ENCODE measurements at regions not wholly inside any gene's neighbourhood (a gene's known extent, or its start where the extent isn't known, plus 50 kb on each side); places are given as distances from the start of the nearest gene placed in this dataset.
"Not testable (repeated sequence)": the region's sequence is repeated elsewhere in the genome, so short reads cannot be mapped to it uniquely, and the experiment has no call there.

- no peak for FAIRE-seq
These were observed 577.5 kb downstream of the DIPK2A start for GRCh38 chr3:144549166-144549565.

- FAIRE-seq, result no peak
These were observed 580.9 kb downstream of the DIPK2A start for GRCh38 chr3:144552346-144553057.

DNA sequence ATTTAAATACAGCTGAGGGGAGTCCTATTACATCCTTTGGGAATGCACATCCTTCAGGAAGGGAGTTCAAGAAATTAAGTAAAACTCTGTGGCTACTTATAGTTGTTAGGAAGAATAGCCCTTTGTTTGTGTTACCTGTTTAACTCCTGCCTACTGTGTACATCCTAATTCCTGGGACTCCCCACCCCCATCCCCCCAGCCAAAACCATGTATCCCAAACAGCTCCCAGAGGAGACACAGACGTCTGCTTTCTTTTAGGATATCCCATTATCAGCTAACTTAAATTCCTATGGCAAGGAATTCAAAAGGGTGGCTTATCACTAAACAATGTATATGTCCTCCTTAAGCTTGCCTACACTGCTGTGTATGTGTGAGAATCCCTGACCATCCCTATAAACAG is 581.7 kb downstream of the DIPK2A start:
- FAIRE-seq, result no peak

- no peak for FAIRE-seq
These were observed 583.3 kb downstream of the DIPK2A start for GRCh38 chr3:144554889-144555288.

- FAIRE-seq, result no peak
These were observed 584.8 kb downstream of the DIPK2A start for GRCh38 chr3:144556392-144556791.

GRCh38 chr3:144557515-144557914 is 585.9 kb downstream of the DIPK2A start:
- no peak for FAIRE-seq

DNA sequence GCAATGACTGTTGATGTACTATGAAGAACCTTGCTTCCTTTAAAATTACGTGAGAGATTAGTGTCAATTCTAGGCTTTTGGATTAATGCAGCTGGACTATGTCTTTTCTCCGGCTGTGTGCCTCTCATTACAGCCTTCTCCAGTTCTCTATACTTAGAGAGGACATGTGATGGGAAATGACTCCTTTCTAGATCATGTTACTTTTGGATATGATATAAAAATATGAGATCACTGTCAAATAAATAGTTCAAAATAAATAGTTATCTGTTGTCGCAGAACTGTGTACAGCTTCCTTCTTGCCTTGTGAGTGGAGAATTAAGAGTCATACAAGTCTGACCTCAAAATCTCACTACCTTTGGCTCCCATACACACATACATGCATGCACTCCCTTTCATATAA is 592.4 kb downstream of the DIPK2A start:
- FAIRE-seq, result no peak

DNA sequence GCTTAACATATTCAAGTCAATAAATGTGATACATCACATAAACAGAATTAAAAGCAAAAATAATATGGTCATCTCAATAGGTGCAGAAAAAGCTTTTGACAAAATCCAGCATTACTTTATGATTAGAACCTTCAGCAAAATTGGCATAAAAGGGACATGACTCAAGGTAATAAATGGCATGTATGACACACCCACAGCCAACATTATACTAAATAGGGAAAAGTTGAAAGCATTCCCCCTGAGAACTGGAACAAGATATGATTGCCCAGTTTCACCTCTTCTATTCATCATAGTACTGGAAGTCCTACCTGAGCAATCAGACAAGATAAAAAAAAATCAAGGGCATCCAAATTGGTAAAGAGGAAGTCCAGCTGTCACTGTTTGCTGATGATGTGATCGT is 594.7 kb downstream of the DIPK2A start:
- FAIRE-seq, result no peak

GRCh38 chr3:144569651-144570050 is 598.0 kb downstream of the DIPK2A start:
- no peak for FAIRE-seq

- FAIRE-seq, result no peak
These were observed 612.2 kb downstream of the DIPK2A start for GRCh38 chr3:144583871-144584270.

GRCh38 chr3:144585408-144585807 is 613.8 kb downstream of the DIPK2A start:
- FAIRE-seq, result no peak

- no peak for FAIRE-seq
These were observed 614.3 kb downstream of the DIPK2A start for GRCh38 chr3:144585953-144586352.

- no peak for FAIRE-seq
These were observed 614.8 kb downstream of the DIPK2A start for GRCh38 chr3:144586382-144586781.

DNA sequence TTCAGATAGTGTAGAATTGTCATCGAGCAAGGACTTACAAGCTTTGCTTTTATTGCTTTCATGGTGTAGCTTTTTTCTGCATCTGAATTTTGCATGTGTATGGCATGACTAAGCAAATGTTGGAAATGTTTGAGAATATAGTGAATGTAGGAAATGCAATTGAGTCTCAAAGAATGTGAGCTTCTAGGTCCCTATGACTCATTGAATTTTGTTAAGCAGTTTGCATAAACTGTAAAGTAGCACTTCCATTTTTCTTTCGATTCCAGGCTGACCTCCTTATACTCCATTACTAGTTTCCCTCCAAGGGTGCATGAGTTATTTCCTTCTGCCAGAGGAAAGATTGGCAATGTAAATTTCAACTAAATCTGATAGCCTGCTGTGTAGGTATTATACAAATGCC is 619.2 kb downstream of the DIPK2A start:
- no peak for FAIRE-seq

GRCh38 chr3:144593881-144594280 is 622.3 kb downstream of the DIPK2A start:
- no peak for FAIRE-seq

- not testable (repeated sequence) for FAIRE-seq
These were observed 648.6 kb downstream of the DIPK2A start for GRCh38 chr3:144620236-144620635.

DNA sequence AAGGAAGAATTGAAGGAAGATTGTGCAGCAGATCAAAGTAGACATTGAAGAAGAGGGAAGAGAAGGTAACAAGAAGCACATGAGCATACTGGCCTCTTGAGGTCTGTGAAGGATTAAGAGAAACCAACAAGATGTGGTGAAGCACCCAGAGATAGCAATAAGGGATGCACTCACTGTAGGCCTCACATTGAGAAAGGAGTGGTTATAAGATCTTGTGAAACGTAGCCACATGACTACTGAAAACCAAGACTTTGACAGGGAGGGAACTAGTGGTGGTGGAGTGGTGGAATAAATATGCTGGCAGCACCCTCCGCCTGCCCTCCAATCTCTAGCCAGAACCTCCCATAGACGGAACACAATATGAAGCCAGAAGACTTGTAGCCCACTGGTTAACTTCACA is 651.2 kb downstream of the DIPK2A start:
- no peak for FAIRE-seq

GRCh38 chr3:144624656-144625055 is 653.0 kb downstream of the DIPK2A start:
- FAIRE-seq, result no peak

DNA sequence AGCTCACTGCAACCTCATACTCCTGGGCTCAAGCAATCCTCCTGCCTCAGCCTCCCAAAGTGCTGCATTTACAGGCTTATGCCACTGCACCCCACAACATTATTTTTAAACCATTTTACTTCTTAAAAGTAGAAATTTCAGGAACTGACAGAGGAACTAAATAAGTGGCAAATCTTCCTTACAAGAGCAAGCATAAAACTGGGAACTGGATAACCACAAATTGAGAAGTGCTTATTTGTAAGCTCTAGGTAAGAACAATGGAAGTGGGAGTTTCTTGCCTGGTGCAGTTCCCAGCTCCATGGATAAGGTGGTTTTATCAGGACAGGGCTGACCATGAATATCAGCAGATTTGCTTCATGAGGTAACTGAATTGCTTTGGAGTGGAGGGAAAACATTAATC is 655.2 kb downstream of the DIPK2A start:
- FAIRE-seq, result no peak

- no peak for FAIRE-seq
These were observed 657.8 kb downstream of the DIPK2A start for GRCh38 chr3:144629381-144629780.

DNA sequence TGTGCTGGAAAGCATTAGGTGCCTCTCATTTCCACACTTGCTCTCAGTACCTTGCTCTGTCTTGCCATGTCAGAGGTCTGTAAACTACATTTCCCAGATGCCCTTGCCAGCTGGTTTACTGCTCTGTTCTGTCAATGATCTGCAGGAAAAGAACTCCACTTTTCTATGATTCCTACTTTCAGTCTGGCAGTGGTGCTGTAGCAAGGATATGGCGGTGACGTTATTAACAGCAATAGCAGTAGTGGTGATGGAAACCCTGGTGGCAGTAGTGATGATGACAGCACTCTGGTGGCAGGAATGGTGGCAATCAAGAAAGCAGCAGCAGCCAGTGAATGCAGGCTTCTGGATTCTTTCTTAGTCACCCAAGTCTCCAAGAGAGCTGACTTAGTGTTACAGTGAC is 665.2 kb downstream of the DIPK2A start:
- no peak for FAIRE-seq

GRCh38 chr3:144638009-144638408 is 666.4 kb downstream of the DIPK2A start:
- no peak for FAIRE-seq

DNA sequence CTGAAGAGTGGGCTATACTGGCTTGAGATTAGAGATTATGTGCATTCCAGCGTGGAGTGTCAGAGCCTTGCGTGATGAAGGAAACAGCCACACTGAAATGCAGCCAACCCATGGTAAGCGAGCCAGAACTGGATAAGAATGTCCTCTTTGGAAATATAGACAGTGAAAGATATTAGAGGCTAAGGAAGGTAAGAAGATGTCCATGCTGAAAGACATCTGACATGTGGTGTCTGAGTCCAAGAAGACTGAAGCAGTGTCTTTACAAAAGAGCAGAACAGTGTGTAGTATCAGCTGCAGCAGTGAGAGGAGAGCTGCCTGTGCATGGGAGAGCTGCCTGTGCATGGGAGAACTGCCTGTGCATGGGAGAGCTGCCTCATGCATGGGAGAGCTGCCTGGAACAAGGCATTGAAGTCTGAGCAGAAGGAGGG is 672.2 kb downstream of the DIPK2A start:
- no peak for FAIRE-seq

GRCh38 chr3:144645300-144645699 is 673.7 kb downstream of the DIPK2A start:
- no peak for FAIRE-seq

DNA sequence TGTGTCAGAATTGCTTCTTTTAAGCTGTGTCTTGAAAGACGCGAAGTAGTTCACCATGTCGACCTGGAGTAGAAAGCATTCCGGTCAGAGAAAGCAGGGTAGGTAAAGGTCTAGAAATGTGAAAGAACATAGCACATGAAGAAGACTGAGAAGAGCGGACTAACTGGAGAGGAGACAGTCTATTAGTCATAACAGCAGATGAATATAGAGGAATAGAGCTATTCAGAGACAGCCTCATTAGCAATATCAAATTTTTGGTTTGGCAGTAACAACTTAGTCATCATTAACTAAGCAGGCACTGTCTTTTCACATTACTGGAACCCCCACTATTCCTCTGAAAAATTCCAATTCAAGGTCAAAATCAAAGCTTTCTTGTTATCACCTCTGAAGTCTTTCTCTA is 678.8 kb downstream of the DIPK2A start:
- FAIRE-seq, result no peak

Data from endometrium (tissue), 2 donors.